SKM-1 (cell line): ENCODE measurements at regions not wholly inside any gene's neighbourhood (a gene's known extent, or its start where the extent isn't known, plus 50 kb on each side); places are given as distances from the start of the nearest gene placed in this dataset.
"Not testable (repeated sequence)": the region's sequence is repeated elsewhere in the genome, so short reads cannot be mapped to it uniquely, and the experiment has no call there.

Experiments used
- DNase-seq: peaks from one replicate; lab custom pipeline; 2025; ENCODE audit not compliant: unreplicated experiment; lab: John Stamatoyannopoulos, UW

- no peak for DNase-seq
Observed at GRCh38 chr10:56104923-56105322, 256.1 kb downstream of the ZWINT start.

- DNase-seq, result no peak
Observed at GRCh38 chr10:56104487-56104886, 256.6 kb downstream of the ZWINT start.

DNA sequence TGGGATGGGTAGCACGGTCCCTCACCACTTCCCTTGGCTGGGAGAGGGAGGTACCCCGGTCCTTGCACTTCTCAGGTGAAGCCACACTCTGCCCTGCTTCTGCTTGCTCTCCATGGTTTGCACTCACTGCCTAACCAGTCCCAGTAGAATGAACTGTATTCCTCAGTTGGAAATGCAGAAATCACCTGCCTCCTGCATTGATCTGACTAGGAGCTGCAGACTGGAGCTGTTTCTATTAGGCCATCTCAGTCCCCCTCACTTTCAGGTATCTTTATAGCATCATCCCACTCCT is 264.9 kb downstream of the ZWINT start:
- DNase-seq, result no peak

GRCh38 chr10:56095506-56096225 is 265.4 kb downstream of the ZWINT start:
- DNase-seq, result no peak

DNA sequence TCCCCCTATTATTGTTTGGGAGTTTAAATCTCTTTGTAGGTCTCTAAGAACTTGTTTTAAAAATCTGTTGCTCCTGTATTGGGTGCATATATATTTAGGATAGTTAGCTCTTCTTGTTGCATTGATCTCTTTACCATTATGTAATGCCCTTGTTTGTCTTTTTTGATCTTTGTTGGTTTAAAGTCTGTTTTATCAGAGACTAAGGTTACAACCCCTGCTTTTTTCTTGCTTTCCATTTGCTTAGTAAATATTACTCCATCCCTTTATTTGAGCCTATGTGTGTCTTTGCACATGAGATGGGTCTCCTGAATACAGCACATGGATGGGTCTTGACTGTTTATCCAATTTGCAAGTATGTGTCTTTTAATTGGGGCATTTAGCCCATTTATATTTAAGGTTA is 267.4 kb downstream of the ZWINT start:
- DNase-seq, result not testable (repeated sequence)

DNA sequence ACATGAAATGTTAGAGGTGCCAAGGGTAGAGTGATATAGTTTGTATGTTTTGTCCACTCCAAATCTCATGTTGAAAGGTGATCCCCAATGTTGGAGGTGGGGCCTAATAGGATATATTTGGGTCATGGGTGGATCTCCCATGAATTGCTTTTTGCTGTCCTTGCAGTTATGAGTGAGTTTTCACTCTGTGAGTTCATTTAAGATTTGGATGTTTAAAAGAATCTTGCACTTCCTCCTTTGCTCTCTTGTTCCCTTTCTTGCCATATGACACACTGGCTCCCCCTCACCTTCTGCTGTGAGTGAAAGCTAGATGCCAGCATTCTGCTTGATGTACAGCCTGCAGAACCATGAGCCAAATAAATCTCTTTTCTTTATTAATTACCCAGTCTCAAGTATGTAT is 269.2 kb downstream of the ZWINT start:
- no peak for DNase-seq

- no peak for DNase-seq
Observed at GRCh38 chr10:56090914-56091540, 270.0 kb downstream of the ZWINT start.

- DNase-seq, result no peak
Observed at GRCh38 chr10:56085406-56086122, 275.5 kb downstream of the ZWINT start.

DNA sequence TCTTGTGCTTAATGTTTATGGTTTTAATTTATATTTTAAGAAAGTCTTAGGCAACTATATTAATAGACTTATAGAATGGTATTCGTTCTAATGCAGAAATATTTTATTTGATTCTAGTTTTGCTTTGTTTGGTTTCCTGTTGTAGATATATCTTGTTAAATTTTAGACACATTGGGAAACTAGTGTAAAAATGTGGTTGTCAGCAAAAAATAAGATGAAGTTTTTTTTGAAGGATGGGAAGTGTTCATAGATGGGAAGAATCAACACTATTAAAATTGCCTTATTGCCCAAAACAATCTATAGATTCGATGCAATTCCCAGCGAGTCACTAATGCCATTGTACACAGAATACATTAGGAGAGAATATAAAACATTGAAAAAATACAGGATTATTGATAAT is 278.9 kb downstream of the ZWINT start:
- no peak for DNase-seq

DNA sequence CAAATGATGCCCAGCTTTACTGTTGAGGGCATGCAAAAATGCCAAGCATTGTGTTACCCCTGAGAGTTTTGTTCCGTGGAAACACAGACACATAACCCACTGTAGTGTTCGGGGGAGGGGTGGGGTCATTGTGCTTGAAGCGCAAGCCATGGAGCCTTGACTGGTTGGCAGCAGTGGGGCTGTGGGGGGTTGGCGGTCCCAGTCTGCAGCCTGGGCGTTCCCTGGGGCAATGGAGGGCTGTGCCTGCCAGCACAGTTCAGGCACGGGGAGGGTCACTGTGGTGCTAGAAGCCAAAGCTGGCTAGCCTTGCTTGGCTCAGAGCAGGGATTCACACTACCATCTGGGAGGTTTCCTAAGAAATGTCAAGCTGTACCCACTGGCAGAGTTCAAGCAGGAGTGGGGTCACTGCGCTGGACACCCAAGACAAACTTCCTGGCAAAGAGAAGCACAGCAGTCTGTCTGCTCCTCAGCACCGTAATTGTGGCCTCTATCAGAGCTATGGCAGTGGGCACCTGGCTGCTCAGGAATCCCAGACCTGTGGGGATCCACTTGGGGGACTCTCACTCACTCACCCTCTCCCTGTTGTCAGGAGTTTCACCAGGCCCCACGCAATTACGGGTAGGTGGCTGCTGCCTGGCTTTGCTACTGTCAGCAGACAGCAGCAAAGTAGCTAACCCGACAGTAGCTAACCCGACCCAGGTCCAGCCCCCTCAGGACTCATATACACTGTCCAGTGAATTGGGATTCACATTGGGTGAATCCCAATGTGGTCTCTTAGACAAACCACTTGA is 292.4 kb downstream of the ZWINT start:
- no peak for DNase-seq

GRCh38 chr10:56068040-56068439 is 293.0 kb downstream of the ZWINT start:
- no peak for DNase-seq

GRCh38 chr10:56063642-56064041 is 297.4 kb downstream of the ZWINT start:
- no peak for DNase-seq

- no peak for DNase-seq
Observed at GRCh38 chr10:56057860-56058259, 303.2 kb downstream of the ZWINT start.

GRCh38 chr10:56035489-56035888 is 325.6 kb downstream of the ZWINT start:
- DNase-seq, result no peak

- DNase-seq, result no peak
Observed at GRCh38 chr10:56028298-56029132, 332.5 kb downstream of the ZWINT start.

- no peak for DNase-seq
Observed at GRCh38 chr10:56012101-56012500, 349.0 kb downstream of the ZWINT start.

GRCh38 chr10:56003555-56003954 is 357.5 kb downstream of the ZWINT start:
- DNase-seq, result no peak

- no peak for DNase-seq
Observed at GRCh38 chr10:55989188-55989587, 371.9 kb downstream of the ZWINT start.

GRCh38 chr10:55979203-55979602 is 381.9 kb downstream of the ZWINT start:
- DNase-seq, result no peak

DNA sequence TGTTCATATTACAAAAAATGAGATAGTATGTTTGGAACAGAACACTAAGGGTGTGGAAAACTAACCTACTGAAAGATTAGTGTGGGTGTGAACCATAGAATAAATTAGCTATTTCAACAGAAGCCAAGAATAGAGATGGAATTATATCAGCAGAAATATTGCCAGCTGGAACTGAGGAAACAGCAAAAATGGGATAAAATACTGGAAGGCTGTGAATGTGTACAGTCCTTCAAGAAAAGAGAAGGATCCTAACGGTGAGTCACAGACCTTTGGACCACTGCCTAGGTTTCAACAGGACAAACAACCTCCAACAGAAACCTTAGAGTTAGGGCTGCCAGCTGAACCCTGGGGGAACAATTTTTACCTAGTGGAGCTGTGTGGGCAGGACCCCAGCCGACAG is 395.0 kb downstream of the ZWINT start:
- DNase-seq, result no peak

- no peak for DNase-seq
Observed at GRCh38 chr10:55943403-55943802, 417.7 kb downstream of the ZWINT start.
